Ovary (tissue), 3 donors: ENCODE measurements at regions not wholly inside any gene's neighbourhood (a gene's known extent, or its start where the extent isn't known, plus 50 kb on each side); places are given as distances from the start of the nearest gene placed in this dataset.
"Not testable (repeated sequence)": the region's sequence is repeated elsewhere in the genome, so short reads cannot be mapped to it uniquely, and the experiment has no call there.

Experiments used
- CTCF ChIP-seq, 3 donors: fragments of 450-650 bp in 2 of 3; fragments of 200-600 bp in 1 of 3; IDR thresholded peaks; one replicate each; pipeline versions ENCODE4 v1.5.1 to v1.8.0; 2016 to 2022; ENCODE audit warnings: antibody characterized with exemption in 3 of 3, mild to moderate bottlenecking in 1 of 3
- EP300 ChIP-seq: sonication (generic); formaldehyde crosslinking; IDR thresholded peaks from one replicate; pipeline ENCODE4 v1.6.1; 2017; ENCODE audit warnings: antibody characterized with exemption
- donor health status: DM: no; HTN: no; CAD: no.

GRCh38 chr10:21418981-21419576 lies 106.4 kb downstream of the SKIDA1 start:
- not testable (repeated sequence) for TF ChIP-seq CTCF (IDR thresholded peaks at IDR 0.05); EP300
